Activated CD4-positive, alpha-beta T cell treated with anti-CD3 and anti-CD28 coated beads, Interleukin-2, amount 50 U/mL, for 48 hours (primary cell): ENCODE measurements at regions not wholly inside any gene's neighbourhood (a gene's known extent, or its start where the extent isn't known, plus 50 kb on each side); places are given as distances from the start of the nearest gene placed in this dataset.

Experiments
- DNase-seq, 2 experiments: peaks; one replicate each; pipeline ENCODE4 v3.0.0-alpha.2; 2020

DNA sequence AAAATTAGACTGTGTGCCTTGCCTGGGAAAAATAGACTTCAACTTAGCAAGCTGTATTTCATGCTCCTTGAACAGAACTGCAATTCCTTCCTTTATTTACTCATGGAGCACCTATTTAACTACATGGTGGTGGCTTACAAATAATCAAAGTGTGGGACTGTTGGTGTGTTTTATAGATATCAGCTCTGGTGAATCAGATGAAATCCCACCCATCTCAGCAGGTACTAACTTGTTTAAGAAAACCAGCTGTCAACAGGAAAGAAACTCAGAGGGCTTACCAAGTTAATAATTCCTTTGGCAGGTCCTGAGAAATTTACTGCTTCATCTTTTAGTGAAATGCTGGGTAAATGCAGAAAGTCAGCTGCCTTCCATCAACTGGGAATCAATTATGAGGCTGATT lies 830.6 kb downstream of the SLC4A3 start:
- no peak for DNase-seq

DNA sequence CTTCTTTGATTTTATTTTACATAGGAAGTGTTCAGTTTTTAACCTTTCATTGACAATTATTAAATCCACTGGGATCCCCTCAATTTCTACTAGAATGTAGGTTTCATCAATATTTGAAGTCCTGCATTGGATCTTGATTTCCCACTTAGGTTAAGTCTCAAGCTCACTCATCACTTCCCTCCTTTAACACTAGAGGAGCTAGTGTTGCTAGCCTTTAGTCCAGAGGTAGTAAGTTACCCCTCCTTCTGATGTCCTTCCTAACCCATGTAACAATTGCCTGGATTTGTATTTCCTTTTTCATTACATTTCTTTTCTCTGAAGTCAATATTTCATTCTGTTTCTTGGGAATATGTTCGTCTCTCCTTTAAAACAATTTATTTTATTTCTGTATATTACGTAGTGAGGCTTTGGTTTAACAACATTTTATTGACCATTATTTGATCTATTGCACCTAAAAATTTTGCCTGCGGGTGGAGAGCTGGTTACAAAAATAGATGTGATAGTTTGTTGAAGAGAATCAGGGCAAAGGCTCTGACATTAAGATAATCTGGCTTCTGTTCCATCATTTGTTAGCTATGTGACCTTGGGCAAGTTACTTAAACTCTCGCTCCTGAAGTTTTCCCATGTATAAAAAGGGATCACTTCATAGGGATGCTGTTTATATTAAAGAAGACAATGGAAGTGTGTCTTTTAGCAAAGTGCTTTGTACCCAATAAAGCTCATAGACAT lies 833.0 kb downstream of the SLC4A3 start:
- DNase-seq = no peak

- no peak for DNase-seq
Measured at GRCh38 chr2:220463876-220464275, 836.4 kb downstream of the SLC4A3 start.

GRCh38 chr2:220465700-220466099 lies 838.3 kb downstream of the SLC4A3 start:
- DNase-seq = no peak

DNA sequence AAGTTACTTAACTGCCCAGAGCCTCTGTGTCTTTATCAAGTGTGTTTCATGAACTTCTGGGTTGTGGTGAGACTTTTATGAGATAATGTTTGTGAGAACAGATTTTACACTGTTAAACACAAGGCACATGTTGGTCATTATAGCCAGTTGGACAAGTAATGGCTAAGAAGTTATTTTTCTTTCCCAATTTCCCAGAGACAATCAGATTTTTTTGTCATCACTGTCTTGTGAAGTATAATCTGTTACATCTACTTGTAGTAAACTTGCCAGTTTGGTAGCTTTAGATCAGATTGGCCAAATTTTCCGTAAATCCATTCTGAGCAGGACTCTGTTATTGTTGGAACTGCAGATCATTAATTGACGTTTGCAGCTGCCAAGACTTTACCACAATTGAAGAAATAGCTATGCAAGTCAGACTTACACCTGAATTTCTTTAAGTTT lies 838.8 kb downstream of the SLC4A3 start:
- DNase-seq = no peak

DNA sequence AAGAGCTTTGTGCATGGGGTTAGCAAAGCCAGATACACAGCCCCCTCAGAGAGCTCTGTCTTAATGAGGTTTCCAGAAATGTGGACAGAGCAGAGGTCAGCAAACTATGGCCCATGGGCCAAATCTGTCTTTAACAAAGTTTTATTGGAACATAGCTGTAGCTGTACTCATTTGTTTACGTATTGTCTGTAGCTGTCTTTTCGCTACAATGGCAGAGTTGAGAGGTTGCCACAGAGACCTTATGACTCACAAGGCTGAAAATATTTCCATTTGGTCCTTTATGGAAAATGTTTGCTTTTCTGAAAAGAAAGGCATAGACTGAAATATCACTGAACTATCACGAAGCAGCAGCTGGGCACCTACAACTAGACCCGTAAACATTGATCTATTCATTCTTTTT lies 841.8 kb downstream of the SLC4A3 start:
- no peak for DNase-seq

- DNase-seq = no peak
Measured at GRCh38 chr2:220473611-220474010, 846.2 kb downstream of the SLC4A3 start.

GRCh38 chr2:220476877-220477276 lies 849.4 kb downstream of the SLC4A3 start:
- DNase-seq = no peak

GRCh38 chr2:220478305-220479058 lies 851.1 kb downstream of the SLC4A3 start:
- DNase-seq = no peak

DNA sequence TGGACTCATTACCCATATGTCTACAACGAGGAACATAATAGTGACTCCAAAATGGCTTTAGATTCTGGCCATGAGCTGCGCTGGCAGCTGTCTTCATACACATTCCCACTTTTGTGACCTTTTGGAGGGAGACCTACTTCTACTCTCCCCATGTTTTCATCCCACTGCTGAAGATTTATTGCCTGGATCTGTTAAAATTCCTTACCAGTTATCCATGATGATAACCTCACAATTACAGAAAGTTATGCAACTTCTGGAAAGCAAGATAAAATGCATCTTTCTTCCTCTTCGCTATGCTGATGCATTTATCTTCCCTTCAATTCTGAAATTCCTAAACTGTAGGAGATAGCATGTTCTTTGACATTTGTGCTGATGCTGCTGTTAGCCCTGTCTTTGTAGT lies 855.3 kb downstream of the SLC4A3 start:
- no peak for DNase-seq

DNA sequence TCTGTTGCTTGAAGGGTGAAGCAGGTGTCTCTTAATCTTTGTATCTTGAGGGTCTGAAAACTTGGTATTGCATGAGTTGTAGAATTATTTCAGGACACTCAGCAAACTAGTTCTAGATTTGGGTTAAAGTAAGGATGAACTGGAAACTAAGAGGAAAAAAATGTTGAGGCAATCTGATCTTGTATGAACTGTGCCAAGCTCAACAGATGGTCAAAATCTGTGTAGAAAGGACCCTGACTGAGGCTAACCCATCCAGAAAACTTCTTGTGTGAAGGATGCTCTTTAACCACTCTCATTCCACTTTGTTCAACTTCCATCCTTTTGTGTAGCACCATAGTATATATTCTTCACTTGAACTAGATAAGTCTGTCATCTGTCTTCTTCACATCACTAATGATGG lies 861.7 kb downstream of the SLC4A3 start:
- DNase-seq = no peak

GRCh38 chr2:220491670-220492069 lies 864.2 kb downstream of the SLC4A3 start:
- no peak for DNase-seq

- no peak for DNase-seq
Measured at GRCh38 chr2:220493871-220494525, 866.6 kb downstream of the SLC4A3 start.

- no peak for DNase-seq
Measured at GRCh38 chr2:220496513-220496912, 869.1 kb downstream of the SLC4A3 start.

- DNase-seq = peak in 1 of 2 experiments; percentile 4
Measured at GRCh38 chr2:220499225-220499624, 871.8 kb downstream of the SLC4A3 start.

DNA sequence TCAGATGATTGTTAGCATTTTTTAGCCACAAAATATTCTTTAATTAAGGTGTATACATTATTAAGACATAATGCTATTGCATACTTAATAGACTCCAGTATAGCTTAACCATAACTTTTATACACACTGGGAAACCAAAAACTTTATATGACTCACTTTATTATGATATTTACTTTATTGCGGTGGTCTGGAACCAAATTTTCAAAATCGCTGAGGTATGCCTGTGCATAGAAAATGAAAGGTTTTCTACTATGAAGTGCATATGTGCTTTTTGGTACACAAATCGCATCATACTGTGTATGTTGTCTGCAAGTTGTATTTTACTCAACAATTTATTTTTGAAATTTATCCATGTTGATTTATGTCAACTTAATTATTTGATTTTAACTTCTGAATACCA lies 875.1 kb downstream of the SLC4A3 start:
- no peak for DNase-seq

- DNase-seq = no peak
Measured at GRCh38 chr2:220503431-220503830, 876.0 kb downstream of the SLC4A3 start.

- no peak for DNase-seq
Measured at GRCh38 chr2:220504938-220505503, 877.6 kb downstream of the SLC4A3 start.

DNA sequence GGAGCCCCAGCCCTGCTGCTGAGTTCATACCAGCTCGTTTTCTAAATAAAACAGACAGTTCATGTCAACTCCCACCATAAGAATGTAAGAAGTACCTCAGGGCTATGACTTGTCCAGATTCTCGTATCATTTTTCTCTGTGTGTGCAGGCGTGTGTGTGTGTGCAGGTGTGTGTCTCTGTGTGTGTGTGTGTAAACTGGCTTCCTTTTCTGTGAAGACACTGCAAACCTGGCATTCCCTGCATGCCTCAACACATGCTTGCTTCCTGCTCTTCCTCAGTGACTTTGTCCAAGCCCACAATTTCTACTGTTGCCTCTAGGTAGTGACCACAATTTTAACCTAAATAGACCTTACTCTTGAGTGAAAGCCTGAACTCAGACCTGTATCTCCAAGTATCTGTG lies 879.0 kb downstream of the SLC4A3 start:
- no peak for DNase-seq

GRCh38 chr2:220509096-220509757 lies 881.8 kb downstream of the SLC4A3 start:
- DNase-seq = no peak

DNA sequence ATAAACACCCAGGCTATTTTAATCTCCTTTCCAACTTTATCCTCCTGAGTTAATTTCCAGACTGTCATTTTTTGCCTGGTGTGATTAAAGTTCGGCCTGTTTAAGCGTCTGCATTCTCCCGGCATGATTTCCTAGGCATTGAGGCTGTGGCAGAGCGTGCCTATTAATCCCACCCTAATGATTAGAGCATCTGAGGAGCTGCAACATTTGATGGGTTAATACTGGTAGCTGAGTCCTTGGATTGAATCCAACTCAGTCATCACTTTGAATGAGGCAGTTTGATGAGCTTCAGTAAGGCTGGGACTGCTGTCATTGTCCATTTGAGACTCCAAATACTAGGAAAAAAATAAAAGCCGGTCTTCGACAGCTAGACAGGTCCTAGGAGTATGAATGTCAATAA lies 882.5 kb downstream of the SLC4A3 start:
- DNase-seq = no peak

- no peak for DNase-seq
Measured at GRCh38 chr2:220510668-220511067, 883.2 kb downstream of the SLC4A3 start.

- DNase-seq = no peak
Measured at GRCh38 chr2:220512419-220512818, 885.0 kb downstream of the SLC4A3 start.
